ENCODE measurements at regions not wholly inside any gene's neighbourhood (a gene's known extent, or its start where the extent isn't known, plus 50 kb on each side); places are given as distances from the start of the nearest gene placed in this dataset.
A peak's percentile ranks its signal among the peaks of the same experiment; 100 is the strongest.

DNA sequence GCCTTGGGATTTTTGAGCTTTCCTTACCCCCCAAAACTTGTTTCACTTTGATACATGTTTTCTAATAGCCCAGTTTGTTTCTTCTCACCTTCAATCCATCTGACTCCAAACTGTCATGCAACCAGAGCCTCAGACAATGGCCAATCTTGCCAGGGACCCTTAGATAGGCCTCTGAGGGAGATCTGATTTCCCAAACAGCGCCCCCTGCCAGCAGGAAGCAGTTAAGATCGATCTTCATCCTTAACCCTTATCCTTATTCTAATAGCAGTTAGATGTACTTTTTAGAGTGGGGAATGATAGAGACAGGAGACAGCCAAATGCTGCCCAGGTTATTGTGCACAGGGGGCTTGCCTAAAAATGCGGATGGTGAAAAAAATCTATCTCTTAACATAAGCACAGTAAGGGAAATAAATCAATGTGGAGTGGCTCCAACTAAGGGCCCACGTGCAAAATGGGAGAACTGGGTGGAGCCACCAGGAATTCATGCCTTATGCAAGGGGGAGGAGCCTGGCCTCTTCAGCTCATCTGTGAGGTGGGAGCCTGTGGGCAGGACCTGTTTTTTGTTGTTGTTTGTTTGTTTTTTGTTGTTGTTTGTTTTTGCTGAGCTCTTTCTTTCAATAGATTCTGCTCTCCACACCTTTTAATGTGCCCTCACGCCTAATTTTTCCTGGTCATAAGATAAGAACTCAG lies 833.6 kb upstream of the AGA start:
- no peak for DNase-seq (ENCODE audit: low read depth)

- DNase-seq (ENCODE audit: low read depth), result no peak
Measured at GRCh38 chr4:178280362-178280761, 838.1 kb upstream of the AGA start.

DNA sequence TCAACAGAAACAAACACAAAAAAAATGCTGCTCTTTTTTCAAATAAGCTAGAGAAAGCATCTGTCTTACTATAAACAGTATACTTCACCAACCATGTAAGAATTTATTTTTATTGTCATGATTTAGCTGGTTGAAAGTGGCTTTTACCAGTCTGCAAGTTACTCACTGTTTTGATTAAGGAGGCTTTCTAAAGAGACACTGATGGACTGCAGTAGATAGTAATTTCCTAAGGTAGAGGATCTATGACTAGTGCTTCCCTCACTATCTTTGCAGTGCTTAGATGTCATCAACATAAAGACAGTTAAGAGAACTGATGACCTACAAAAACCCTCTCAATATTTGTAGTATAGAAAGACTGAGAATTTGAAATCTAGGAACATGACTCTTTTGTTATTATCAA lies 846.2 kb upstream of the AGA start:
- DNase-seq (ENCODE audit: low read depth), result no peak

GRCh38 chr4:178293601-178294000 lies 851.4 kb upstream of the AGA start:
- no peak for DNase-seq (ENCODE audit: low read depth)

GRCh38 chr4:178296669-178297068 lies 854.4 kb upstream of the AGA start:
- DNase-seq (ENCODE audit: low read depth), result no peak

DNA sequence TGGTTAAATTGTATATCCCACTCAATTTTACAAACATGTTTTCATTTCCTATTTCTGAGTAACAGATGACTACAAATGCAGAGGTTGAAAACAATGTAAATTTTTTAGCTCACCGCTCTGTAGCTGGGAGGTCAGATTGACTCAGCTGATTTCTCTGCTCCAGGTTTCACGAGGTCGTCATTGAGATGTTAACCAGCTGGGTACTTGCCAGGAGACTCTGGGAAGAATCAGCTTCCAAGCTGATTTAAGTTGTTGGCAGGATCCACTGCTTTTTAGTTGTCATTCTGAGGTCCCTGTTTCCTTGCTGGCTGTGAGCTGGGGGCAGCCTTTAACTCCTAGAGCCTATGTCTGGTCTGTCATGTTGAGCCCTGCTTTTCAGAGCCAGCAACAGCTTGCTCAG lies 864.3 kb upstream of the AGA start:
- peak; percentile 4 for DNase-seq (ENCODE audit: low read depth)

DNA sequence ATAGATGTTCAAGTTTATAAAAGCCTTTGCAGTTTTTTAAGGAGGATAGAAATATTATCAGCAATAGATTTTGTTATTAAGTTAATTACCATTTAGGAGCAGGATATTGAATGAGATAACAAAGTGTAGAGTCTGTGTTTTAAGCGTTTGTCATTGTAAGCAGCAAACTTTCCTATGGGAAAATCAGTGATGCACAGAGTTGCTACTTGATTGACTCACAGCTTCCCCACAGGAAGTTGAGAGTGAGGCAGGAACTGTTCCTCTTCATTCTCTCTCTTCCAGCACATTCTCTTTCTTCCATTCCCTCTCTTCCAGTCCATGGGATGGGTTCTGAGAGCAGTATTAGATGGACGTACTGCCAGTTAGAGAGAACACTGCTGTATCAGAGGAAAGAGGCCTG lies 867.7 kb upstream of the AGA start:
- no peak for DNase-seq (ENCODE audit: low read depth)

DNA sequence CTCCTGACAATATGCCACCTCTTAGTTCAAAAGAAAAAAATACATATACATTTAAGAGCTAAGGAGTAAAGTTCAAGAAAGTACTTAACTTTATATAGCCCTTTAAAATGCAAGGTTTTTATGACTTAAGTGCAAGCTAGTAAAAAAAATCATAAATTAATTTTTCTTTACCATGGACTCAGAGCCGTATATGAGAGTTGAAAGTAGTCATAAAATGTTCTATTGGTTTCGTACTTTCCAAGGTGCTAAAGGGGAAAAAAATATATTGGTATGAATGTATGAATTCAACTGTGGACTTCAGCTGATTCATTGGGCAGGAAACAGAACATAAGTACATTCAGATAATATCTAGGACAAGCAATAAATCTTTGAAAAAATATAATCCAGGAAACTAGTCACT lies 869.8 kb upstream of the AGA start:
- no peak for DNase-seq (ENCODE audit: low read depth)

GRCh38 chr4:178314287-178314686 lies 872.0 kb upstream of the AGA start:
- no peak for DNase-seq (ENCODE audit: low read depth)

DNA sequence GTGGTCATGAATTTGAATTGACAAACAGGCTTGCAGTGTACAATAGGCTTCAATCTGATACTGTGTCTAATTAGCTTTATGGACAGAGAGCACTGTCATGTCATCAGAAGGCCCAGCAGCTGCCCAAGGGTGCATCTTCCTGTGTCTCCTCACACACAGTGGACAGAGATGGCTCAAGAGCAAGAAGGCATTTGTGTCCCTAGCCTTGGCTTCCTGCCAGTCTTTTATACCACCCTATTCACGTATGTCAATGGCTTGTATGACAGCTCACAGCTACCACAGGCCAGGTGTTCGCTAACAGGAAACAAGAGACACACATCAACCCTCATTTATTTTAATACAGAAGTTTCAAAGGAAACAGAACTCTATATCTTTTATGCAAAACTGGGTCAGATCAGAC lies 874.0 kb upstream of the AGA start:
- DNase-seq (ENCODE audit: low read depth), result no peak

DNA sequence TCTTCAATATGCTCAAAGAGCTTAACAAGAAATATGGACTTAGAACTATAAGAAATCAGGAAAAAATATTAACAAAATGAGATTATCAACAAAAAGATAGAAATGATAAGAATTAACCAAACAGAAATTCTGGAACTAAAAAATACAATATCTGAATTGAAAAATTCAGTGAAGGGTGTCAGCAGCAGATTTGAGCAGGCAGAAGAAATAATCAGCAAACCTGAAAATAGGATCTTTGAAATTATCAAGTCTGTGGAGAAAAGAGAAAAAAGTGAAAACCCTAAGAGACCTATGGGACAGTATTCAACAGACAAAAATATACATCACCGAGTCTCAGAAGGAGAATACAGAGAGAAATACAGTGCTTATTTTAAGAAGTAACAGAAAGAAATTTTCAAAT lies 877.8 kb upstream of the AGA start:
- DNase-seq (ENCODE audit: low read depth), result no peak

DNA sequence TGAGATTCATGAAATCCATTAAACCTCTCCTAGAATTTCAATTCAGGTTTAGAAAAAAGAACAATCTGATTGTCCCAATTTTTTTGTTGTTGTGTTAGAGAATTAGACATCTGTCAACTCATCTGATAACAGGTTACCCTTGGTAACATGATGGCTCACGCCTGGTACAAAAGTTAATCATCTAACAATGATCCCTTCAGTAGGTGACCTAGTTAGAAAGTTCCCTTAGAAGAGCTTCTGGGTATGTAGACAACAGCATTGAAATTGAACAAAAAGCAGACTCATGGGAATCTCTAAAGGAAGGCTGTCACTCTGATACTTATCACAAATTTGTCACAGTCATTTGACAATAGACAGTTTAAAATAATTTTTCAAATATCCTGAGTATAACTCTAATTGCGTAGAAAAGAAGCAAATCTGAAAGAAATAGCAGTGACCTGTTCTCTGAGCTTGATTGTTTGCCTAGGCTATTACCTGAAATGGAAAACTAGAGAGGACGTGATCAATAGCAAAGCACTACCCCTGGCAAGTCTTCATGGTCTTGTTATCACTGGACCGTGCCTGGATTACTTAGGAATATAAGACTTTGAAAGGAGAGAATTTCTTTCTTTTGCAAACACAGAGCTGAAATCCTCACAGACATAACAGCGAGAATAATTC lies 880.4 kb upstream of the AGA start:
- DNase-seq (ENCODE audit: low read depth), result no peak

DNA sequence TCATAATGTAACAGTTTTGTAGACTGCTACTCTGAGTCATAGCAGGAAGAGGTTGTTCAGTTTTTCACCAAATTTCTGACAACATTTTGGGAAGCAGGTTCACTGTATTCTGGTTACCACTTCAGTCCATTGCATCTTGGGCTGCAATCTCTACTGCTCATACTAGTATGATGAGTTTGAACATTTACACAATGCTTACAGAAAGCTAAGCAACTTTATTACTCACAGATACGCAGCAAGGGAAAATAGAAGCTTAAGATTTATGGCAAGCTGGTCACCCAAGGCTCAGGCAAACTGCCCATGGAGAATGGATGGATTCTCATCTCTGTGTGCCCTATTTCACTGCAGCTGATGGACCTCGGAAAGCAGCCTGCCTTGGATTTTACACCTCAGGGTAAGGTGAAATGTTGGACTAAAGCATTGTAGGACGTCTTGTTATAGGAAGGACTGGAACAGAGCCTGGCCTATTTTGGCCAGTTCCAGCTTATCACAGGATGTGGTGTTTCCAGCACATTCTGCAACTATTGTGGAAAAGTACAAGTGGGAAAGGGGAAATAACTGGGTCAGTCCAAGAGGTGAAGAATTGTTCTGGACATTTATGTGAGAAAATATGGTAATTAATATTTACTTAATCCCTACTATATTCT lies 887.1 kb upstream of the AGA start:
- DNase-seq (ENCODE audit: low read depth), result no peak

DNA sequence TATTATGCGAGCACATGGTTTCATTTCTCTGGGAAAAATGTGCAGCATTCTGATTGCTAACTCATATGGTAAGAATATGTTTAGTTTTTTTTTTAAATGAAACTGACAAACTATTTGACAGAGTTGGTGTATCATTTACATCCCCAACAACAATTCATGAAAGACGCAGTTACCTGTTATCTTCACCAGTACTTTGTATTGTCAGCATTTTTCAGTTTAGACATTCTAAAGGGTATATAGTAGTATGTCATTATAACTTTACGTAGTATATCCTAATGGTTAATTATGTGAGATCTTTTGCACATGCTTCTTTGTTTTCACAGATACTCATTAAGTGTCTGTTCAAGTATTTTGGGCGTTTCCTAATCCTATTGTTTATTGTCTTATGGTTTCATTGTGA lies 891.1 kb upstream of the AGA start:
- DNase-seq (ENCODE audit: low read depth), result no peak

GRCh38 chr4:178339769-178340168 lies 897.5 kb upstream of the AGA start:
- DNase-seq (ENCODE audit: low read depth), result no peak

DNA sequence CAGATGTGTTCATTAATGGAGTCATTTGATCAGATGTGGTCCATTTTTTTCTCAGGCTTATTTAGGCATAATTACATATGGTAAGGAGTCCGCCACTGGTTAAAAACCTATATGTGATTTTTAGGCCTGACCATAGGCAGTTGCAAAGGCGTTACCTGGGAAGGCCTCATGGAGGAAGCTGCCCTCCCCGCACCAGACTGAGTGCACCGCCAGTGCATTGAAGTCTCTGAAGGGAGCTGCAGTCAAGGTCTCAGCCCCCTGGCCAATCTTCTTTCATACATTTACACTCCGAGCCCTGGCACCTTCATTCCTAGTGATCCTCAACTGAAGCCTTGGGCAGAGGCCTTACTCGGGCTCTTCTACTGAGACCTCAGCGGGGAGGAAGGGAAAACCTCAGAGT lies 898.2 kb upstream of the AGA start:
- no peak for DNase-seq (ENCODE audit: low read depth)

DNA sequence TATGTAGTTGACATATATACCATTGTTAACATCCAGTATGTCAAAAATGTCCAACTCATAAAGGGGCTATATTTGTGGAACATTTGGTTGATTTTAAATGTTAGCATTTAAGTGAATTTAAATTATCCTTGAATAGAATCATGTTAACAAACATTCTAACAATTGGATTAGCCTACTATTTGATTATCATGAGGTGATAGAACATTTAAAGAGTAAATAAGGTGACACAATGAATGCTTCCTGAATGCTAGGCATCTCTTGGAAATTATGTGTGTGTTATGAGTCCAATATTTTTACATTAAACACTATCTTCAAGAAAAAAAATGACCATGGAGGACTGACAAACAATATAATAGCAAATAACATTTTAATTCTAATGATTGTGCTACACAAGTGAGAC lies 901.9 kb upstream of the AGA start:
- no peak for DNase-seq (ENCODE audit: low read depth)

- DNase-seq (ENCODE audit: low read depth), result no peak
Measured at GRCh38 chr4:178347111-178347510, 904.9 kb upstream of the AGA start.

DNA sequence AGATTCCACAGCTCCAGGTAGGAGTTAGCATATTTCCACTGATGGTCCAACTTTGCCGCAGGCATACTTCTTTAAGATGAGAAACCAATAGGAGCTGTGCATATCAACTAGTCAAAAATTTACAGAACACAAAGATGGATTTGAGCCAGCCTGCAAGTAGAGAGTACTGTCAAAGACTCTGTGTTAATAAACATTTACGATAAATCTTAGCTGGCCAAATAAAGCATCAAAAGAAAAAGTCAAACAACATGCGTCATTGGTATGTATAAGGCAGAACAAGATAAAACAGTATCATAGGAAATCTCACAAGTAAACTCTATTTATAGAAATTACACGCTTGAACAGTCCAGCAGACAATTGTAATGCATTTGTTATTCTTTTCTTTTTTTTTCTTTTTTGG lies 907.4 kb upstream of the AGA start:
- DNase-seq (ENCODE audit: low read depth), result no peak

- no peak for DNase-seq (ENCODE audit: low read depth)
Measured at GRCh38 chr4:178351185-178351584, 908.9 kb upstream of the AGA start.

- DNase-seq (ENCODE audit: low read depth), result no peak
Measured at GRCh38 chr4:178356725-178357124, 914.5 kb upstream of the AGA start.

GRCh38 chr4:178385481-178385880 lies 943.2 kb upstream of the AGA start:
- DNase-seq (ENCODE audit: low read depth), result no peak

DNA sequence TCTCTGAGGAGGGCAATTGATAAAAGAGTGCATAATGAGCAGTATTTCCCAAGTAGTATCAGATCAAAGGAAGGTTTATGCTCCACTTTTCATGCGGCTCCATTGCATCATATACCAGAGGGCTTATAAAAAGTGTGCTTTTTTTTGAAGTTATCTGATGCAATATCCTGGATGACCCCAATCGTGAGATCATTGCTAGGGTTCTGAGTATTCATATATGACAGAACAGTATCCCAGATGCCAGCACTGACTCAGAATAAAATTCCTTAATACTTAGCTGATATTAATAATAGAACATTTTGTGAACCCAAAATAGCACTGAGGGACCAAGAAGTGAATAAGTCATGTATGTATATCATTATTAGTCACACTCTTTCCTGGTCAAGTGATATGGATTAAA lies 945.5 kb upstream of the AGA start:
- no peak for DNase-seq (ENCODE audit: low read depth)

DNA sequence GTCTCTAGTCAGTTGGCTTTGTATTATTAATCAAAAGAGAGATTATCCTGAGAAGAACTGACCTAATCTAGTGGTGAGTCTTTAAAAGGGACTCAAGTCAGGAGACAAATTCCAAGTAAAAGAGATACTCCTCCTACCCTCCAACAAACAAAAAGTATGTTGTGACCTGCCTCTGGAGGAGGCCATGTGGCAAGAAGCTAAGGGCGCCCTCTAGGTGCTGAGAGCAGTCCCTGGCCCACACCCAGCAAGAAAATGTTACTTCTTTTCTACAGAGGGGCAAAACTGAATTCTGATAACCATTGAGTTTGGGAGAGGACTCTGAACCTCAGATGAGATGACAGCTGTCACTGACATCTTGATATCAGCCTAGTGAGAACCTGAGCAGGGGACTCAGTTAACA lies 953.6 kb upstream of the AGA start:
- DNase-seq (ENCODE audit: low read depth), result no peak

Measured in HS-5 (cell line).